ENCODE measurements at regions not wholly inside any gene's neighbourhood (a gene's known extent, or its start where the extent isn't known, plus 50 kb on each side); places are given as distances from the start of the nearest gene placed in this dataset.

DNA sequence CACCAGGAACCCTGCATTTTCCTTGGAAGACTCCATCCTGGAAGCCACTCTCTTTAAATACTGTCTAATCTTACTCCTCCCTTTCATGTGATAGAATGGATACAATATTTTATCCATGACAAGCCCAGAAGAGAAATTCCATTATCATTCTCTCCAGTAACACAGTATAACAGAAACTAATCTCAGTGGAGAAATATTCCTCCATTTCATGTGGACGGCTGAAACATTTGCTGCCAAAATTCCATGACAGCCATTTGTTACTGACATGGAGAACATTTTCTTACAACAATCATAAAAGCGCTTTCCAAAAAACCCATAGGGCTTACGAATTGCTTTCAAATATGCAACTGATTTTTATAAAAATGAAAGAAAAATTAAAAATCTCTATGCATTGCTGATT lies 392.8 kb upstream of the KLF6 start:
- TF ChIP-seq CTCF (IDR thresholded peaks at IDR 0.05; ENCODE audit: low read depth, low read length, missing input control) (no peak), RXRA (IDR thresholded peaks at IDR 0.05) (no peak), RAD21 (IDR thresholded peaks at IDR 0.05) (no peak), JUND (IDR thresholded peaks at IDR 0.05) (no peak), TAF1 (conservative IDR thresholded peaks at IDR 0.05) (no peak), SP1 (IDR thresholded peaks at IDR 0.05) (no peak), YY1 (IDR thresholded peaks at IDR 0.05) (no peak), MAX (IDR thresholded peaks at IDR 0.05) (no peak), GABPA (IDR thresholded peaks at IDR 0.05 in 1 of 2, conservative IDR thresholded peaks at IDR 0.05 in 1 of 2) (no peak)
- TF ChIP-seq, protein P1, sequence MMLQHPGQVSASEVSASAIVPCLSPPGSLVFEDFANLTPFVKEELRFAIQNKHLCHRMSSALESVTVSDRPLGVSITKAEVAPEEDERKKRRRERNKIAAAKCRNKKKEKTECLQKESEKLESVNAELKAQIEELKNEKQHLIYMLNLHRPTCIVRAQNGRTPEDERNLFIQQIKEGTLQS (IDR thresholded peaks at IDR 0.05), result no peak
- TF ChIP-seq, protein P2, sequence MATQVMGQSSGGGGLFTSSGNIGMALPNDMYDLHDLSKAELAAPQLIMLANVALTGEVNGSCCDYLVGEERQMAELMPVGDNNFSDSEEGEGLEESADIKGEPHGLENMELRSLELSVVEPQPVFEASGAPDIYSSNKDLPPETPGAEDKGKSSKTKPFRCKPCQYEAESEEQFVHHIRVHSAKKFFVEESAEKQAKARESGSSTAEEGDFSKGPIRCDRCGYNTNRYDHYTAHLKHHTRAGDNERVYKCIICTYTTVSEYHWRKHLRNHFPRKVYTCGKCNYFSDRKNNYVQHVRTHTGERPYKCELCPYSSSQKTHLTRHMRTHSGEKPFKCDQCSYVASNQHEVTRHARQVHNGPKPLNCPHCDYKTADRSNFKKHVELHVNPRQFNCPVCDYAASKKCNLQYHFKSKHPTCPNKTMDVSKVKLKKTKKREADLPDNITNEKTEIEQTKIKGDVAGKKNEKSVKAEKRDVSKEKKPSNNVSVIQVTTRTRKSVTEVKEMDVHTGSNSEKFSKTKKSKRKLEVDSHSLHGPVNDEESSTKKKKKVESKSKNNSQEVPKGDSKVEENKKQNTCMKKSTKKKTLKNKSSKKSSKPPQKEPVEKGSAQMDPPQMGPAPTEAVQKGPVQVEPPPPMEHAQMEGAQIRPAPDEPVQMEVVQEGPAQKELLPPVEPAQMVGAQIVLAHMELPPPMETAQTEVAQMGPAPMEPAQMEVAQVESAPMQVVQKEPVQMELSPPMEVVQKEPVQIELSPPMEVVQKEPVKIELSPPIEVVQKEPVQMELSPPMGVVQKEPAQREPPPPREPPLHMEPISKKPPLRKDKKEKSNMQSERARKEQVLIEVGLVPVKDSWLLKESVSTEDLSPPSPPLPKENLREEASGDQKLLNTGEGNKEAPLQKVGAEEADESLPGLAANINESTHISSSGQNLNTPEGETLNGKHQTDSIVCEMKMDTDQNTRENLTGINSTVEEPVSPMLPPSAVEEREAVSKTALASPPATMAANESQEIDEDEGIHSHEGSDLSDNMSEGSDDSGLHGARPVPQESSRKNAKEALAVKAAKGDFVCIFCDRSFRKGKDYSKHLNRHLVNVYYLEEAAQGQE (IDR thresholded peaks at IDR 0.05), result no peak
- TF ChIP-seq, protein P3, sequence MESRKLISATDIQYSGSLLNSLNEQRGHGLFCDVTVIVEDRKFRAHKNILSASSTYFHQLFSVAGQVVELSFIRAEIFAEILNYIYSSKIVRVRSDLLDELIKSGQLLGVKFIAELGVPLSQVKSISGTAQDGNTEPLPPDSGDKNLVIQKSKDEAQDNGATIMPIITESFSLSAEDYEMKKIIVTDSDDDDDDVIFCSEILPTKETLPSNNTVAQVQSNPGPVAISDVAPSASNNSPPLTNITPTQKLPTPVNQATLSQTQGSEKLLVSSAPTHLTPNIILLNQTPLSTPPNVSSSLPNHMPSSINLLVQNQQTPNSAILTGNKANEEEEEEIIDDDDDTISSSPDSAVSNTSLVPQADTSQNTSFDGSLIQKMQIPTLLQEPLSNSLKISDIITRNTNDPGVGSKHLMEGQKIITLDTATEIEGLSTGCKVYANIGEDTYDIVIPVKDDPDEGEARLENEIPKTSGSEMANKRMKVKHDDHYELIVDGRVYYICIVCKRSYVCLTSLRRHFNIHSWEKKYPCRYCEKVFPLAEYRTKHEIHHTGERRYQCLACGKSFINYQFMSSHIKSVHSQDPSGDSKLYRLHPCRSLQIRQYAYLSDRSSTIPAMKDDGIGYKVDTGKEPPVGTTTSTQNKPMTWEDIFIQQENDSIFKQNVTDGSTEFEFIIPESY (IDR thresholded peaks at IDR 0.05), result no peak

Measured in liver (tissue), 3 donors.